OCI-LY7 (cell line): ENCODE measurements at regions not wholly inside any gene's neighbourhood (a gene's known extent, or its start where the extent isn't known, plus 50 kb on each side); places are given as distances from the start of the nearest gene placed in this dataset.

Experiments
- EZH2phosphoT487 ChIP-seq: fragments of 200-600 bp; sonication (generic); IDR thresholded peaks from 2 replicates; pipeline ENCODE4 v1.6.1; 2018; ENCODE audit warnings: low read depth, borderline replicate concordance, mild to moderate bottlenecking, mixed run types, antibody characterized with exemption, low read length, moderate library complexity, mixed read lengths
- TF ChIP-seq, protein P1 (sequence below): fragments of 200-600 bp; sonication (generic); conservative IDR thresholded peaks from 2 replicates; pipeline ENCODE4 v1.5.1; 2014; ENCODE audit warnings: mild to moderate bottlenecking, antibody characterized with exemption, low read length, moderate library complexity, mixed read lengths

- no peak for TF ChIP-seq EZH2phosphoT487
- TF ChIP-seq, protein P1, sequence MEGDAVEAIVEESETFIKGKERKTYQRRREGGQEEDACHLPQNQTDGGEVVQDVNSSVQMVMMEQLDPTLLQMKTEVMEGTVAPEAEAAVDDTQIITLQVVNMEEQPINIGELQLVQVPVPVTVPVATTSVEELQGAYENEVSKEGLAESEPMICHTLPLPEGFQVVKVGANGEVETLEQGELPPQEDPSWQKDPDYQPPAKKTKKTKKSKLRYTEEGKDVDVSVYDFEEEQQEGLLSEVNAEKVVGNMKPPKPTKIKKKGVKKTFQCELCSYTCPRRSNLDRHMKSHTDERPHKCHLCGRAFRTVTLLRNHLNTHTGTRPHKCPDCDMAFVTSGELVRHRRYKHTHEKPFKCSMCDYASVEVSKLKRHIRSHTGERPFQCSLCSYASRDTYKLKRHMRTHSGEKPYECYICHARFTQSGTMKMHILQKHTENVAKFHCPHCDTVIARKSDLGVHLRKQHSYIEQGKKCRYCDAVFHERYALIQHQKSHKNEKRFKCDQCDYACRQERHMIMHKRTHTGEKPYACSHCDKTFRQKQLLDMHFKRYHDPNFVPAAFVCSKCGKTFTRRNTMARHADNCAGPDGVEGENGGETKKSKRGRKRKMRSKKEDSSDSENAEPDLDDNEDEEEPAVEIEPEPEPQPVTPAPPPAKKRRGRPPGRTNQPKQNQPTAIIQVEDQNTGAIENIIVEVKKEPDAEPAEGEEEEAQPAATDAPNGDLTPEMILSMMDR: no peak
These were observed 159.8 kb upstream of the MVB12B start for GRCh38 chr9:126166866-126167265.
